Skeletal muscle satellite cell (primary cell): ENCODE measurements at regions not wholly inside any gene's neighbourhood (a gene's known extent, or its start where the extent isn't known, plus 50 kb on each side); places are given as distances from the start of the nearest gene placed in this dataset.

Experiments
- H3K27me3 ChIP-seq: 2 replicates; pipeline ENCODE4 v1.7.0; 2013; ENCODE audit warnings: low read length; ENCODE audit not compliant: control insufficient read depth, insufficient read depth
- H3K36me3 ChIP-seq: 2 replicates; pipeline ENCODE4 v1.7.0; 2013; ENCODE audit warnings: mild to moderate bottlenecking, control low read depth, low read length; ENCODE audit not compliant: insufficient read depth
- H3K4me1 ChIP-seq: 2 replicates; pipeline ENCODE4 v1.7.0; 2013; ENCODE audit warnings: low read length; ENCODE audit not compliant: control insufficient read depth, insufficient read depth
- H3K4me2 ChIP-seq: 2 replicates; pipeline ENCODE4 v1.7.0; 2013; ENCODE audit warnings: mild to moderate bottlenecking, low read length
- H3K4me3 ChIP-seq: 2 replicates; pipeline ENCODE4 v1.7.0; 2013; ENCODE audit warnings: low read length
- H3K9ac ChIP-seq: 2 replicates; pipeline ENCODE4 v1.7.0; 2013; ENCODE audit warnings: mild to moderate bottlenecking, low read depth, low read length, moderate library complexity
- H3K9me3 ChIP-seq: replicated peaks from 2 replicates; pipeline ENCODE4 v1.7.0; 2013; ENCODE audit warnings: mild to moderate bottlenecking, control low read depth, low read length

DNA sequence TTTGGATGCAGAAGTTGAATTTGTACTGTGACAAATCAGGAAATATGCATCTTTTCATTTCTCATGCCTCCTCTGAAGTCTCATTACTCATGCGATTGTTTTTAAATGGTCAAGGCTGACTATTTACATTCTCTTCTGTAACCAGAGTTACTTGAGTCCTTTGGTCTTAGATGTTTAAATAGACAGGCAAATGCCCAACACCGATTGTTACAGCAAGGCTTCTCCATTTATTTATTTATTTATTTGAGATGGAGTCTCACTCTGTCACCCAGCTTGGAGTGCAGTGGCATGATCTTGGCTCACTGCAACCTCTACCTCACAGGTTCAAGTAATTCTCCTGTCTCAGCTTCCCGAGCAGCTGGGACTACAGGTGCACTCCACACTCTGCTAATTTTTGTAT is 72.7 kb upstream of the SLC28A3 start:
- no peak overlapping the region for H3K4me3 ChIP-seq
- H3K4me2 ChIP-seq = no peak overlapping the region
- no peaks in the 10 kb centered on the region for H3K9me3 ChIP-seq
- no peak overlapping the region for H3K9ac ChIP-seq
- no peaks in the 10 kb centered on the region for H3K36me3 ChIP-seq
- no peaks in the 10 kb centered on the region for H3K27me3 ChIP-seq
- H3K4me1 ChIP-seq = no peaks in the 10 kb centered on the region

DNA sequence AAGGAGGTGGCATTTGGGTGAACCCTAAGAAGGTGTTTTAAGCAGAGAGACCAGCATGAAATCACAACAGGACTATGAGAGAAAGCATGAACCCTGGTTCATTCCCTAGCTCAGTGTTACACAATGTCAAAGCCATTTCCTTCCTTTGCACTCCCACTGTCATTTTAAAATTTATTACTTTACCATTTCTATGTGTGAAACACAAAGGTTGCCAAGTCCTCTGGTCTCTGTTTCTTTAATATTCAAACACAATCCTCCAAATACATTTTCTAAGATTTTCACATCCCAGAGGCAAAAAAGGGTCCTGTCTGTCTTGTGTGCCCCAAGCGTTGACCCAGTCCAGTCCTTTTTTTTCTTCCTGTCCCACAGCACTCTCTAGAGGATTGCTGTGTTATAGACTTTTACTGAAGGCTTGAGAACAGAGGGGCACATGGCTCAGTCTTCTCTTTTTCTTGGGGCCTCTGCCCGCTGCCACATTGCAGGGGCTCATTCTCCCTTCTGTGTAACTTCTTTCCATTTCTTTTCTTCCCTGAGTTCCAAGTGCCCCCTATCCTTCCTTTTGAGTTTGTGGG is 78.6 kb upstream of the SLC28A3 start:
- H3K9ac ChIP-seq = no peak overlapping the region
- no peak overlapping the region for H3K4me3 ChIP-seq

DNA sequence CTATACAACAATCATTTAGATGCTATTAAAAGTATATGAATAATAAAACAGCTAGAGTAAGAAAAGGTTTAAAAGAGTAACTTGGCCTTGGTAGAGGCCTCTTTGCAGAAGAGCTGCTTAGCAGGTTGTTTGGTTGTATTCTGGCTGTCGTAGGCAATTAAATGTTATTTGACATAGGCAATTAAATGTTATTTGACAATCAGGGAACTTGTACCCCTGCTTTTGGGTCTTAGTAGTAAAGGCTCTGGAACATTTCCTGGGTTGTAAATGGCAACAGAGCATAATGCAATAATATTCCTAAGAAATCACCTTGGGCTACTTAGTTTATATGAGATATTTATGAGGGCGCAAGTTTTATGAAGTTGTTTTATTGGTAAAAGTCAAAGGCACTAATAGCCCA is 84.4 kb upstream of the SLC28A3 start:
- H3K36me3 ChIP-seq = no peaks in the 10 kb centered on the region
- no peaks in the 10 kb centered on the region for H3K27me3 ChIP-seq
- no peak overlapping the region for H3K9ac ChIP-seq
- no peaks in the 10 kb centered on the region for H3K4me1 ChIP-seq
- H3K4me2 ChIP-seq = no peak overlapping the region
- H3K4me3 ChIP-seq = no peak overlapping the region
- no peaks in the 10 kb centered on the region for H3K9me3 ChIP-seq

More for the DNA sequence above, 78.6 kb upstream of the SLC28A3 start:
- Histone ChIP-seq H3K4me2 (no peak overlapping the region), H3K36me3 (no peaks in the 10 kb centered on the region), H3K27me3 (no peaks in the 10 kb centered on the region), H3K4me1 (no peaks in the 10 kb centered on the region), H3K9me3 (no peaks in the 10 kb centered on the region)

DNA sequence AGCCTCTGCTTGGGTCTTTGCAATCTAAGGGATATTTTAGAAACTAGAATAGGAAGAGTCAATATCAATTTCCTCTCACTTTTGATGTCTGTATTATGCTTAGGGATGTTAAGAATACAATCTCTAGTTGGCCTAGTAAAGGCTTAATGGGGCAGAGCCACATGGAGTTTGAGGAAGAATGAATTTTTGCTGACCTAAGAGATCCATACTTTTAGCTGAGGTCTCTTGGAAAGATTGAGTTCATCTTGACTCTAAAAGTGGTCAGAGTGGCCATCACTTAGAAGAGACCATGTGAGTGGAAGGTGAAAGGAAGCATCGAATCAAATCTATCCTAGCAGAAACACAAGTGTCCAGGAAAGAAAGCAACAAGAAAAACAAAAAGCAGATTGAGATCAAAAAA is 92.2 kb upstream of the SLC28A3 start:
- Histone ChIP-seq H3K4me1 (no peaks in the 10 kb centered on the region), H3K9me3 (no peaks in the 10 kb centered on the region), H3K27me3 (no peaks in the 10 kb centered on the region), H3K36me3 (no peaks in the 10 kb centered on the region), H3K4me3 (no peak overlapping the region), H3K4me2 (no peak overlapping the region), H3K9ac (no peak overlapping the region)

DNA sequence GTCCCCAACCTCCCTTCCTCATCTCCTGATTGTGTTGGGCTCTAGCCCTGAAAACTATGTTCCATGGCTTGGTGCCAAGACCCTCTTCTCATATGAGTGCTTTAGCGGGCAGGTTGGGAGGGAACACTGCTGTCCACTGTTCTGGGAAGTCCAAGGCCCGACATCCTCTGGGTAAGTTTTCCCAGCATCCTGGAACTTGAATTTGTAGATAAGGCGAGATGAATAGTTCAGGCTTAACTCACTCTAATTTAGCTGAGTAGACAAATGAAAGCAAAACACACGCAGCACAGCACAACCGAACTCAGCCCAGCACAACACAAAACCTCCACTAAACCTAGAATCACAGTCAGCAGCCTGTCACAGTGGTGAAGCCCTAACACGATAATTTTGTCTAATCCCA is 95.3 kb upstream of the SLC28A3 start:
- Histone ChIP-seq H3K4me3 (no peak overlapping the region), H3K4me2 (no peak overlapping the region), H3K9me3 (no peaks in the 10 kb centered on the region), H3K36me3 (no peaks in the 10 kb centered on the region), H3K9ac (no peak overlapping the region), H3K4me1 (no peaks in the 10 kb centered on the region), H3K27me3 (no peaks in the 10 kb centered on the region)

DNA sequence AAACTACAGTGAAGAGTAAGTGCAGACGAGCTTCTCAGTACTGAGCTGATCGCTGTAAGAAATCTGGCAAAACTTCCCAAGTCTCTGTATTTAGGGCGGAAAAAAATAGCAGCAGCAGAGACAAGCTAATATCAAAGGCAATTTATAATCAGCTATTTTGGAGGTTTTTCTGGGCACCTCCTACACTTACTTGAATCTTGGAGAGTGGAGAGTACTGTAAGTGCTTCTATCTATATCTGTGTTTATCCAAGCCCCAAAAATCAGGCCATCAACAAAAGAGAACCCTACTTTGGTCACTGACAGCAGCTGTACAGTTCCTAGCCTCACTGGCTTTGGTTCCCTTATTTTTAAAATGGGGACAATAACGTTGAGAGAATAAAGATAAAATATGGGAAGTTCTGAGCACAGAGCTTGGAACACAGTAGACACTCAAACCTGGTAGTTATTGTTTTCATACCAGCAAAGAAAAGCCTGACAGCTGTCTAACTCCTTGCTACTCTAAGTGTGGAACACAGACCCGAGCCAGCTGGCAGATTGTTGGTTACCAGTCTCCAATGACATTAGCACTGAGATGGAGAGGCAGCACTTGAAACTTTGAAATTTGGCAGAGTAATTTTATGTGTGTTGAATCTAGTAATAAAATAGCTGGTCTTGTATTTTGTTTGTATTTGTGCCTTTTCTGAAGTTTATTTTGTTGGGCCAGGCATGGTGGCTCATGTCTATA is 96.0 kb upstream of the SLC28A3 start:
- H3K4me1 ChIP-seq = no peaks in the 10 kb centered on the region
- H3K36me3 ChIP-seq = no peaks in the 10 kb centered on the region
- no peaks in the 10 kb centered on the region for H3K27me3 ChIP-seq
- H3K9me3 ChIP-seq = no peaks in the 10 kb centered on the region
- H3K4me2 ChIP-seq = no peak overlapping the region
- H3K4me3 ChIP-seq = no peak overlapping the region
- no peak overlapping the region for H3K9ac ChIP-seq

DNA sequence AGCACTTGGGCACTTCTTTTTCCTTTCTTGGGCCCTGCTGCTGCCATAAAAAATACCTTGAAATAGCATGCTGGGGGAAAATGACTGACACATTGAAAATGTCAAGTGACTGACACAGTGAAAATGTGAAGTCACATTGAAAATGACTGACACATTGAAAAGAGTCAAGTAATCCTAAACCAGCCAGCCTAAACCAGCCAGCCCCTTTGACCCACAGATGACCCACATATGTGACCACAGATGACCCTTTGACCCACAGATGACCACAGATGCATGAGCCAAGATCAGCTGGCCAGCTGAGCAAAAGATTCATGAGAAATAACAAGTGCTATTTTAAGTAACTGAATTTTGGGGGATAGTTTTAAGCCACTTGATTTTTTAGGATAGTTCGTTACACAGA is 97.8 kb upstream of the SLC28A3 start:
- H3K27me3 ChIP-seq = no peaks in the 10 kb centered on the region
- no peak overlapping the region for H3K4me2 ChIP-seq
- no peaks in the 10 kb centered on the region for H3K4me1 ChIP-seq
- H3K4me3 ChIP-seq = no peak overlapping the region
- H3K36me3 ChIP-seq = no peaks in the 10 kb centered on the region
- no peak overlapping the region for H3K9ac ChIP-seq
- H3K9me3 ChIP-seq = no peaks in the 10 kb centered on the region

DNA sequence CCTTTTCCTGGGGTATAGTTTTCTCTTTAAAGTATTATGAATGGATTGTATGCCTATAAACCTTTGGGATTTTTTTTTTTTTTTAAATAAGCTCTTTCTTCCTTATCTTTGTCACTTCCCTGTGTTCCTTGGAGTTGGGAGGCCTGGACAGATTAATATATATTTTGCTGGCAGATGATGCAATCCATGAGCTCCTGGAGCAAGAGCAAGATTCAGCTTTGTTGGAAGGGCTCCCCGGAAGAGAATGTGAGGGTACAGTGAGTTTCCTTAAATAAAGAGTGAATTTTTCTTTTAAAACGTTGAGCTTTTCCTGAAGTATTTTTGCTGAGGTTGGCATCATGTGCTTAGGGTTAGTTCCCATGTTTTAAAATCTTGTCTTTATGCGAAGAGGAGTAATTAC is 98.7 kb upstream of the SLC28A3 start:
- Histone ChIP-seq H3K9me3 (no peaks in the 10 kb centered on the region), H3K4me3 (no peak overlapping the region), H3K9ac (no peak overlapping the region), H3K4me2 (no peak overlapping the region), H3K27me3 (no peaks in the 10 kb centered on the region), H3K4me1 (no peaks in the 10 kb centered on the region), H3K36me3 (no peaks in the 10 kb centered on the region)

DNA sequence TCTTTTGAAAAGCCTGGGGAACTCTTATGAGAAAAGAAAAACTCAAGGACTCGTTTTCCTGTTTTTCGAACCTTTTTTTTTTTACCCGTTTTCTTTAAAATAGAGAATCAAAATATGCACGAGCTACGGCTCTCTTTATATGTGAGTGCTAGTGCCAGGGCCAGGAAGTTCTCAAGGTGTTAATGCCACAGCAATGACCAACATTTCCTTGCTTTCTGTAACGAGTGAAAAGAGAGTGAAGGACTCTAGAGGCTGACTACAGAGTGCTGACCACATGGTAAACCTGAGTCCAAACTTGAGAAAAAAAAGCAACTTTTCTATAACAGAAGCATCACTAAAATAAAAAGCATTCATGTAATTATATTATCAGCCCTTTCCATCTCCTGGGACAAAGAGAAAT is 102.2 kb upstream of the SLC28A3 start:
- Histone ChIP-seq H3K4me3 (no peak overlapping the region), H3K4me1 (no peaks in the 10 kb centered on the region), H3K9me3 (no peaks in the 10 kb centered on the region), H3K4me2 (no peak overlapping the region), H3K27me3 (no peaks in the 10 kb centered on the region), H3K9ac (no peak overlapping the region), H3K36me3 (no peaks in the 10 kb centered on the region)

DNA sequence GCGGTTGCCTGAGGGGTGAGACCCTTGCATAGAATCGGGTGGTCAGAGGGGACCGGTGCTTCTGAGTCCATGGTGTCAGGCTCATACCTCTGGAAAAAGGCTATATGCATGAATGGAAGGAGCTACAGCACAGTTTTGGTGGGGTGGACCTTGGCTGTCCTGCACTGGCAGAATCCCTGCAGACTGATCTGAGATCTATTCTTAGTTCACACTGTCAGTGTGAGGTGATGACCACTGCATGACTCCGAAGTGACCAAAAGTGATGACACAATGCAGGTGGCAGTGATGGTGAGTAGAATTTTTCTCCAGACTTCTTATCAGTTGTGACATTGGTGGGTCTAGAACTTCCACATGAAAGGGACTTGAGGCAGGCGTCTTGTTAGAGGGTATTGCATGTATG is 105.2 kb upstream of the SLC28A3 start:
- no peak overlapping the region for H3K9ac ChIP-seq
- no peaks in the 10 kb centered on the region for H3K36me3 ChIP-seq
- H3K4me1 ChIP-seq = no peaks in the 10 kb centered on the region
- no peaks in the 10 kb centered on the region for H3K9me3 ChIP-seq
- no peak overlapping the region for H3K4me2 ChIP-seq
- H3K27me3 ChIP-seq = no peaks in the 10 kb centered on the region
- no peak overlapping the region for H3K4me3 ChIP-seq

DNA sequence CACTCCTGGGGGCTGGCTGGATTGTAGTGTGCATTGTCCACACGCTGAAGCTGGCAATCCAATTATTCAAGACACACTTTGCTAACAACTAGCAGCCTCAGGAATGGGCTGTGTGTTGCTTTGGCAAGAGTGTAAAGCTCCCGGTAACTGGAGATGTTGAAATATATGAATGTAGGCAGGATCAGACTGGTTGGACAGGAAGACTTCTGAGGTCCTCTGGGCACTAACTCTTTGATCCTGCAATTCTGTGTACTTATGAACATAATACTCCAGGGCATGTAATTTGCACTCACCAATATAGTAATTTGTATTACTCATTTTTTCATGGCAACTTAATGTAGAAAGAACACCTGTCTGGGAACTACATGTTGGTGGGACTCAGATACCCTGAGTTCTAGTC is 106.7 kb upstream of the SLC28A3 start:
- no peak overlapping the region for H3K4me3 ChIP-seq
- H3K27me3 ChIP-seq = no peaks in the 10 kb centered on the region
- no peaks in the 10 kb centered on the region for H3K4me1 ChIP-seq

DNA sequence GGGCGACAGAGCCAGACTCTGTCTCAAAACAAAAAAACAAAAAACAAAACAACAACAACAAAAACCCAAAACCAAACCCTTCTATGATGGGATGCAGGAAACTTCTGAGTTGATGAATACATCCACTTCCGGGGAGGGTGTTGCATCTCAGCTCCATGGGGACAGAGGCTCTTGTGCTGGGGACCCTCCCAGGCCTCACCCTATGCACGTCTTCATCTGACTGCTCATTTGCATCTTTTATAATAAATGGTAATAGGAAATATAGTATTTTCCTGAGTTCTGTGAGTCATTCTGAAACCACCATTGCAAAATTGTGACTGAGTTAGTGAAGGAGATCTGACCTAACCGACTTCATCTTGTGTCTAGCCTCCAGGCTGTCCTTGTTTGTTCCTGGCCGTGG is 109.5 kb upstream of the SLC28A3 start:
- no peaks in the 10 kb centered on the region for H3K27me3 ChIP-seq
- H3K4me3 ChIP-seq = no peak overlapping the region
- H3K4me1 ChIP-seq = no peaks in the 10 kb centered on the region
- H3K9me3 ChIP-seq = no peaks in the 10 kb centered on the region
- H3K4me2 ChIP-seq = no peak overlapping the region
- H3K36me3 ChIP-seq = no peaks in the 10 kb centered on the region
- H3K9ac ChIP-seq = no peak overlapping the region

More for the DNA sequence above, 106.7 kb upstream of the SLC28A3 start:
- H3K36me3 ChIP-seq = no peaks in the 10 kb centered on the region
- H3K9me3 ChIP-seq = no peaks in the 10 kb centered on the region
- no peak overlapping the region for H3K4me2 ChIP-seq
- no peak overlapping the region for H3K9ac ChIP-seq
